ENCODE measurements at regions not wholly inside any gene's neighbourhood (a gene's known extent, or its start where the extent isn't known, plus 50 kb on each side); places are given as distances from the start of the nearest gene placed in this dataset.
"Not testable (repeated sequence)": the region's sequence is repeated elsewhere in the genome, so short reads cannot be mapped to it uniquely, and the experiment has no call there.

DNA sequence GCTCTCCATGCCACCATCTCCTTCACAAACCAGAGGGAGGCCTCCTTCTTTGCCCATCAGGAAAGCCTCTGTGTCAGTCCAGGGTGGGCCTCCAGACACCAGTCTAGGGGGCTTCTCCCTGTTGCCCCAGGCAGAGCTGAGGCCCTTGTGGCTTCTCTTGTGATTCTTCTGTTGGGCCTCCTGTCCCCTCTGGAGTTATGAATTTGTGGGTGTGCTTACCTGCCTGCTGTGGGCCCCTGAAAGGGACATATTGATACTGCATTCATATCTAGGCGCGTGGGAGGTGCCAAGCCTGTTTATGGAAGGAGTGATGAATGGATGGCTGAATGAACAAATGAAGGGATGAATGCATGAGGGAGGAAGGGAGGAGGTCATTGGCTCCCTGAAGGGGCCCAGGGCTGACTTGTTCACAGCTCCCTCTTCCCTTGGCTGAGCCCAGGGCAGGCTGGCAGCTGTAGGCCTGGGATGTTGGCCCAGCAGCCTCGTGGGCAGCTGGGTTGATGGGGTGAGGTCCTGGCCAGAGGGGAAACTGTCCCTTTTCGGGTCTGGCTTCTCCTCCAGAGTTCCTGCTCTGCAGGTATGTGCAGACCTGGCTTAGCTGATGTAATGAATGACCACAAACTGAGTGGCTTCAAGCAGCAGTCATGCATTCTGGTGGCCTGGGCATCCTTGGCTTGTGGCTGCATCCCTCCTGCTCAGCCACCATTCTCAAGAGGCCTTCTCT is 195.4 kb downstream of the GOLGA6L6 start:
- DNase-seq (ENCODE audit: low read depth, low spot score), result no peak

DNA sequence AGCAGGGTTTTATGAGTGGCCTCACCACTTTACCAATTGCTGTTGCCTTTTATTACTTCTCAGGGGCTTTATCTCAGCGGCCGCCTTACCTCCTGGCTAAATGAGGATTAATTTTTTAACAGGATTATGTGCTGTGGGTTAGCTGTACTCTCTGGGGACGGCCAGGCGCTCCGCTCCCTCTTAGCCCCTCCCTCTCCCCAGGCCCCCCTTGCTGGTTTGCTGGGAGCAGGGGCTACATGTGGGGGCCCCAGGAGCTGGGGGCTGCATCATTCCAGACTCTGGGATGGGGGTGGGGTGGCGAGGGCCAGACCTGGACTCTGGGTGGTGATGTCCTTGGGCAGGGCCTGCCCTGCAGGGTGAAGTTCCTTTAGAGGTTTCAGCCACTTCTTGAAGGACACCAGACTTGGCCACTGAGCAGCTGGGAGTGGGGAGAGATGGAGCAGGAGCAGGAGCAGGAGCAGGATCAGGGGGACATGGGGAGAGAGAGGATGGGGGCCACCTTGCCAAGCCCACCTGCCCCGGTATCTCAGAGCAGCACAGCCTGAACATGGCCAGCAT is 196.1 kb downstream of the GOLGA6L6 start:
- no peak for DNase-seq (ENCODE audit: low read depth, low spot score)

GRCh38 chr15:20344601-20345400 is 196.8 kb downstream of the GOLGA6L6 start:
- no peak for DNase-seq (ENCODE audit: low read depth, low spot score)

DNA sequence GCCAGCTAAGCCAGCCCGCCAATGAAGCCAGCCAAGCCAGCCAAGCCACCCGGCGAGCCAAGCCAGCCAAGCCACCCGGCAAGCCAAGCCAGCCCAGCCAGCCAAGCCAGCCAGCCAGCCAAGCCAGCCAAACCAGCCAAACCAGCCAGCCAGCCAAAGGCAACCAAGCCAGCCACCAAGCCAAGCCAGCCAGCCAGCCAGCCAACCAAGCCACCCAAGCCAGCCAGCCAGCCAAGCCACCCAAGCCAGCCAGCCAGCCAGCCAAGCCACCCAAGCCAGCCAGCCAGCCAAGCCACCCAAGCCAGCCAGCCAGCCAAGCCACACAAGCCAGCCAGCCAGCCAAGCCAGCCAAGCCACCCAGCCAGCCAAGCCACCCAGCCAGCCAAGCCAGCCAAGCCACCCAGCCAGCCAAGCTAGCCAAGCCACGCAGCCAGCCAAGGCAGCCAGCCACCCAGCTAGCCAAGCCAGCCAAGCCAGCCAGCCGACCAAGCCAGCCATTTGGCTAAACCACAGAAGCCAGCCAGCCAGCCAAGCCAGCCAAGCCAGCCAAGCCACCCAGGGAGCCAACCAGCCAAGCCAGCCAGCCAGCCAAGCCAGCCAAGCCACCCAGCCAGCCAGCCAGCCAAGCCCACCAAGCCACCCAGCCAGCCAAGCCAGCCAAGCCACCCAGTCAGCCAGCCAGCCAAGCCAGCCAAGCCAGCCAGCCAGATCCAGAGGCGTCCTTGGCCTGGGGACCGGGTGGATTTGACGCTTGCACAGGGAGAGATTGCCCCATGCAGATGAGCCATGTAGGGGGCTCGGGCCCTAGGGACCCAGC is 198.0 kb downstream of the GOLGA6L6 start:
- DNase-seq (ENCODE audit: low read depth, low spot score), result not testable (repeated sequence)

GRCh38 chr15:20342601-20343394 is 198.8 kb downstream of the GOLGA6L6 start:
- not testable (repeated sequence) for DNase-seq (ENCODE audit: low read depth, low spot score)

GRCh38 chr15:20341901-20342600 is 199.5 kb downstream of the GOLGA6L6 start:
- no peak for DNase-seq (ENCODE audit: low read depth, low spot score)

DNA sequence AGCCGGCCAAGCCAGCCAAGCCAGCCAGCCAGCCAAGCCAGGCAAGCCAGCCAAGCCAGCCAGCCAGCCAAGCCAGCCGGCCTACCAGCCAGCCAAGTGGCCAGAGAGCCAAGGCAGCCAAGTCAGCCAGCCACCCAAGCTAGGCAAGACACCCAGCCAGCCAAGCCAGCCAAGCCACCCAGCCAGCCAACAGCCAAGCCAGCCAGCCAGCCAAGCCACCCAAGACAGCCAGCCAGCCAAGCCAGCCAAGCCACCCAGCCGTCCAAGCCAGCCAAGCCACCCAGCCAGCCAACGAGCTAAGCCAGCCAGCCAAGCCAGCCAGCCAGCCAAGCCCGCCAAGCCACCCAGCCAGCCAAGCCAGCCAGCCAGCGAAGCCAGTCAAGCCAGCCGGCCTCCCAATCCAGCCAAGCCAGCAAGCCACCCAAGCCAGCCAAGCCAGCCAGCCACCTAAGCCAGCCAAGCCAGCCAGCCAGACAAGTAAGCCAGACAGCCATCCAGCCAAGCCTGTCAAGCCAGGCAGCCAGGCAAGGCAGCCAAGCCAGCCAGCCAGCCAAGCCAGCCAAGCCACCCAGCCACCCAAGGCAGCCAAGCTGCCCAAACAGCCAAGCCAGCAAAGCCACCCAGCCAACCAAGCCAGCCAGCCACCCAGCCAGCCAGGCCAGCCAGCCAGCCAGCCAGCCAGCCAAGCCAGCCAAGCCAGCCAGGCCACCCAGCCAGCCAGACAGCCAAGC is 200.5 kb downstream of the GOLGA6L6 start:
- DNase-seq (ENCODE audit: low read depth, low spot score), result no peak

GRCh38 chr15:20340331-20340811 is 201.2 kb downstream of the GOLGA6L6 start:
- DNase-seq (ENCODE audit: low read depth, low spot score), result no peak

GRCh38 chr15:20339086-20339791 is 202.4 kb downstream of the GOLGA6L6 start:
- DNase-seq (ENCODE audit: low read depth, low spot score), result not testable (repeated sequence)

DNA sequence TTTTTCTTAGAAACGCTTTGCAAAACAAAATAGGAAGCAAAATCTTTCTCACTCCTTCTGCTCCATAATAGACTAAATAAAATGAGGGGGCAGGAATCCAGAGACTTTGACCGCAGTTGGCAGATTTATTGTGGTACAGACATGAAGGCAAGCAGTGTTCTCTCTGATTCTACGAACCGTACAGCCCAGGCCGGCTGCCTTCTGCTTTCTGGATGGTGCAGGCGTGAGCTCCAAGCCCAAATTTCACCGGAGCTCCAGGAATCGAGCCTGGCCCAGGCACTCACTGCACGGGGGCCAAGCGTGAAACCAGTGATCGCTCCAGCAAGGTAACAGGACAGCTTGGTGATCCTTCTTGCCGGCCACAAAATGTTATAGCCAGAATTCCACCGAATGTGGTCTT is 202.9 kb downstream of the GOLGA6L6 start:
- DNase-seq (ENCODE audit: low read depth, low spot score), result not testable (repeated sequence)

DNA sequence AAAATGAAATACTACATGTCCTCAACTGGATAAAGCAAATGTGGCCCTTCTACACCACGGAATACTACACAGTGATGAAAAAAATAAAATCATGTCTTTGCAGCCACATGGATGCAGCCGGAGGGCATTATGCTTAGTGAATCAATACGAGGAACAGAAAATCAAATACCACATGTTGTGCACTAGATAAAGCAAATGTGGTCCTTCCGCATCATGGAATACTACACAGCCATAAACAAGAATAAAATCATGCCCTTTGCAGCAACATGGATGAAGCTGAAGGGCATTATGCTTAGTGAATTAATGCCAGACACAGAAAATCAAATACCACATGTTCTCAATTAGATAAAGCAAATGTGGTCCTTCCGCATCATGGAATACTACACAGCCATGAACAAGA is 204.4 kb downstream of the GOLGA6L6 start:
- DNase-seq (ENCODE audit: low read depth, low spot score), result not testable (repeated sequence)

GRCh38 chr15:20334451-20334850 is 207.1 kb downstream of the GOLGA6L6 start:
- DNase-seq (ENCODE audit: low read depth, low spot score), result not testable (repeated sequence)

- DNase-seq (ENCODE audit: low read depth, low spot score), result not testable (repeated sequence)
These were observed 215.8 kb downstream of the GOLGA6L6 start for GRCh38 chr15:20325751-20326150.

DNA sequence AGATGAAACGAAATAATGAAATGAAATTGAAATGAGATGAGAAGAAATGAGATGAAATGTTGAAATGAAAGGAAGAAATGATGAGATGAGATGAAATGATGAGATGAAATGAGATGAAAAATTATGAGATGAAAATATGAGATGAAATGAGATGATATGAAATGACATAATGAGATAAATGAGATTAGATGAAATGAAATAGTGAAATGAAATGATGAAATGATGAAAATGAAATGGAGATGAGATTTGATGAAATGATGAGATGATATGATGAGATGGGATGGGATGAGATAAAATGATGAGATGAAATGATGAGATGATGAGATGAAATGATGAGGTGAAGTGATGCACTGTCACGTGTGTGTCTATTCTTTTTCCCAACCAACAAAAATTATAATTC is 224.5 kb downstream of the GOLGA6L6 start:
- DNase-seq (ENCODE audit: low read depth, low spot score), result not testable (repeated sequence)

GRCh38 chr15:20311014-20311680 is 230.5 kb downstream of the GOLGA6L6 start:
- DNase-seq (ENCODE audit: low read depth, low spot score), result not testable (repeated sequence)

GRCh38 chr15:20310603-20311002 is 231.0 kb downstream of the GOLGA6L6 start:
- DNase-seq (ENCODE audit: low read depth, low spot score), result no peak

DNA sequence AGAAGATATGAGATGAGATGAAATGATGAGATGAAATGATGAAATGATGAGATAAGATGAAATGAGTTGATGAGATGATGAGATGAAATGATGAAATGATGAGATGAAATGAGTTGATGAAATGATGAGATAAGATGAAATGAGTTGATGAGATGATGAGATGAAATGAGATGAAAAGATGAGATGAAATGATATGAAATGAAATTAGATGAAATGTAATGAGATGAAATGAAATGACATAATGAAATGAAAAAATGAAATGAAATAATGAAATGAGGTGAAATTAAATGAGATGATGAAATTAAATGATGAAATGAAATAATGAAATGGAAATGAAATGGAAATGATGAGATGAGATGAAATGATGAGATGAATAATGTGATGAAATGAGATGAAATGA is 231.6 kb downstream of the GOLGA6L6 start:
- DNase-seq (ENCODE audit: low read depth, low spot score), result not testable (repeated sequence)

- DNase-seq (ENCODE audit: low read depth, low spot score), result not testable (repeated sequence)
These were observed 232.2 kb downstream of the GOLGA6L6 start for GRCh38 chr15:20309395-20309794.
